Chondrocyte (in vitro differentiated cells): ENCODE measurements at regions not wholly inside any gene's neighbourhood (a gene's known extent, or its start where the extent isn't known, plus 50 kb on each side); places are given as distances from the start of the nearest gene placed in this dataset.

ENCODE experiments used
- DNase-seq: peaks from one replicate; pipeline ENCODE4 v3.0.0; 2021; ENCODE audit warnings: mixed read lengths, low spot score
- H3K27ac Mint-ChIP-seq: one replicate; pipeline ENCODE4 v1.8.0; 2021; ENCODE audit warnings: mild to moderate bottlenecking, moderate library complexity, mixed read lengths; ENCODE audit not compliant: unreplicated experiment
- H3K27me3 Mint-ChIP-seq: 2 replicates; pipeline ENCODE4 v1.8.0; 2021; ENCODE audit warnings: low read depth, mixed read lengths
- H3K36me3 Mint-ChIP-seq: 2 replicates; pipeline ENCODE4 v1.8.0; 2021; ENCODE audit warnings: low read depth, mixed read lengths
- H3K4me1 Mint-ChIP-seq: 2 replicates; pipeline ENCODE4 v1.8.0; 2021; ENCODE audit warnings: low read depth, mild to moderate bottlenecking, mixed read lengths
- H3K4me3 Mint-ChIP-seq: one replicate; pipeline ENCODE4 v1.8.0; 2021; ENCODE audit warnings: mild to moderate bottlenecking, moderate library complexity, mixed read lengths; ENCODE audit not compliant: unreplicated experiment
- H3K9me3 Mint-ChIP-seq: 2 replicates; pipeline ENCODE4 v1.8.0; 2021; ENCODE audit warnings: low read depth, mixed read lengths
- CTCF ChIP-seq: fragments of 200-600 bp; sonication (generic); IDR thresholded peaks from 2 replicates; pipeline ENCODE4 v1.5.0; 2021; ENCODE audit warnings: antibody characterized with exemption, mild to moderate bottlenecking, moderate library complexity

- H3K4me3 Mint-ChIP-seq = no peak overlapping the region
- H3K9me3 Mint-ChIP-seq = peaks cover 5% of the 10 kb centered on the region
- H3K27ac Mint-ChIP-seq = no peak overlapping the region
- peaks cover 41% of the 10 kb centered on the region for H3K4me1 Mint-ChIP-seq
- H3K27me3 Mint-ChIP-seq = no peaks in the 10 kb centered on the region
- no peak for DNase-seq
- no peaks in the 10 kb centered on the region for H3K36me3 Mint-ChIP-seq
- no peak for TF ChIP-seq CTCF
These were observed 102.7 kb upstream of the CD180 start for GRCh38 chr5:67299231-67299735.

GRCh38 chr5:67297802-67298532, 101.4 kb upstream of the CD180 start:
- H3K27ac Mint-ChIP-seq = no peak overlapping the region
- no peak for DNase-seq
- H3K4me3 Mint-ChIP-seq = no peak overlapping the region
- TF ChIP-seq CTCF = no peak
- H3K27me3 Mint-ChIP-seq = no peaks in the 10 kb centered on the region
- H3K4me1 Mint-ChIP-seq = peaks cover 34% of the 10 kb centered on the region
- peaks cover 5% of the 10 kb centered on the region for H3K9me3 Mint-ChIP-seq
- no peaks in the 10 kb centered on the region for H3K36me3 Mint-ChIP-seq

GRCh38 chr5:67297376-67297775, 100.8 kb upstream of the CD180 start:
- Mint-ChIP-seq H3K27me3 (no peaks in the 10 kb centered on the region), H3K36me3 (no peaks in the 10 kb centered on the region), H3K4me3 (no peak overlapping the region), H3K27ac (no peak overlapping the region), H3K9me3 (peaks cover 5% of the 10 kb centered on the region), H3K4me1 (peaks cover 31% of the 10 kb centered on the region)
- no peak for DNase-seq
- TF ChIP-seq CTCF = no peak

GRCh38 chr5:67294266-67294938, 97.8 kb upstream of the CD180 start:
- no peak for DNase-seq
- H3K27me3 Mint-ChIP-seq = no peaks in the 10 kb centered on the region
- no peak overlapping the region for H3K27ac Mint-ChIP-seq
- no peak for TF ChIP-seq CTCF
- no peak overlapping the region for H3K4me3 Mint-ChIP-seq
- H3K9me3 Mint-ChIP-seq = no peaks in the 10 kb centered on the region
- no peaks in the 10 kb centered on the region for H3K36me3 Mint-ChIP-seq
- peaks cover 30% of the 10 kb centered on the region for H3K4me1 Mint-ChIP-seq

GRCh38 chr5:67293226-67293625, 96.6 kb upstream of the CD180 start:
- no peak for TF ChIP-seq CTCF
- Mint-ChIP-seq H3K27ac (no peak overlapping the region), H3K4me1 (peaks cover 39% of the 10 kb centered on the region), H3K36me3 (no peaks in the 10 kb centered on the region), H3K27me3 (no peaks in the 10 kb centered on the region), H3K9me3 (no peaks in the 10 kb centered on the region), H3K4me3 (no peak overlapping the region)
- DNase-seq = no peak
